ENCODE measurements at regions not wholly inside any gene's neighbourhood (a gene's known extent, or its start where the extent isn't known, plus 50 kb on each side); places are given as distances from the start of the nearest gene placed in this dataset.

- H3K27ac ChIP-seq = no peak overlapping the region
- DNase-seq = no peak
- H3K4me3 ChIP-seq (ENCODE audit: low read depth, low read length) = no peak overlapping the region
- H3K27me3 ChIP-seq (ENCODE audit: insufficient read depth, low read depth, severe bottlenecking) = no peaks in the 10 kb centered on the region
- no peaks in the 10 kb centered on the region for H3K36me3 ChIP-seq
- TF ChIP-seq CTCF (IDR thresholded peaks at IDR 0.05; ENCODE audit: low read depth, low read length) = no peak
- no peaks in the 10 kb centered on the region for H3K9me3 ChIP-seq (ENCODE audit: severe bottlenecking)
Measured at GRCh38 chr7:13034693-13035092, 347.3 kb downstream of the ARL4A start.

GRCh38 chr7:13035233-13035632 lies 347.8 kb downstream of the ARL4A start:
- Histone ChIP-seq H3K27ac (no peak overlapping the region), H3K27me3 (ENCODE audit: insufficient read depth, low read depth, severe bottlenecking) (no peaks in the 10 kb centered on the region), H3K36me3 (no peaks in the 10 kb centered on the region), H3K4me3 (ENCODE audit: low read depth, low read length) (no peak overlapping the region), H3K9me3 (ENCODE audit: severe bottlenecking) (no peaks in the 10 kb centered on the region)
- TF ChIP-seq CTCF (IDR thresholded peaks at IDR 0.05; ENCODE audit: low read depth, low read length) = no peak
- no peak for DNase-seq

- no peak for TF ChIP-seq CTCF (IDR thresholded peaks at IDR 0.05; ENCODE audit: low read depth, low read length)
- Histone ChIP-seq H3K27me3 (ENCODE audit: insufficient read depth, low read depth, severe bottlenecking) (no peaks in the 10 kb centered on the region), H3K36me3 (no peaks in the 10 kb centered on the region), H3K9me3 (ENCODE audit: severe bottlenecking) (no peaks in the 10 kb centered on the region), H3K4me3 (ENCODE audit: low read depth, low read length) (no peak overlapping the region), H3K27ac (no peak overlapping the region)
- no peak for DNase-seq
Measured at GRCh38 chr7:13036256-13036780, 348.9 kb downstream of the ARL4A start.

GRCh38 chr7:13037216-13037615 lies 349.8 kb downstream of the ARL4A start:
- H3K27ac ChIP-seq = no peak overlapping the region
- no peak overlapping the region for H3K4me3 ChIP-seq (ENCODE audit: low read depth, low read length)
- DNase-seq = no peak
- TF ChIP-seq CTCF (IDR thresholded peaks at IDR 0.05; ENCODE audit: low read depth, low read length) = no peak
- no peaks in the 10 kb centered on the region for H3K27me3 ChIP-seq (ENCODE audit: insufficient read depth, low read depth, severe bottlenecking)
- H3K9me3 ChIP-seq (ENCODE audit: severe bottlenecking) = no peaks in the 10 kb centered on the region
- H3K36me3 ChIP-seq = no peaks in the 10 kb centered on the region

GRCh38 chr7:13041368-13041988 lies 354.0 kb downstream of the ARL4A start:
- Histone ChIP-seq H3K4me3 (ENCODE audit: low read depth, low read length) (no peak overlapping the region), H3K9me3 (ENCODE audit: severe bottlenecking) (no peaks in the 10 kb centered on the region), H3K27ac (no peak overlapping the region), H3K36me3 (no peaks in the 10 kb centered on the region), H3K27me3 (ENCODE audit: insufficient read depth, low read depth, severe bottlenecking) (no peaks in the 10 kb centered on the region)
- DNase-seq = peak; percentile 63
- no peak for TF ChIP-seq CTCF (IDR thresholded peaks at IDR 0.05; ENCODE audit: low read depth, low read length)

All from WERI-Rb-1 (cell line).